Neural progenitor cell (in vitro differentiated cells): ENCODE measurements at regions not wholly inside any gene's neighbourhood (a gene's known extent, or its start where the extent isn't known, plus 50 kb on each side); places are given as distances from the start of the nearest gene placed in this dataset.

Experiments used
- DNase-seq: peaks from one replicate; pipeline ENCODE4 v3.0.0-alpha.2; 2016; ENCODE audit warnings: low spot score
- H2AFZ ChIP-seq: fragments of 200-600 bp; sonication (generic); replicated peaks from 2 replicates; pipeline ENCODE4 v1.6.1; 2016; ENCODE audit warnings: antibody characterized with exemption
- H3F3A ChIP-seq: fragments of 200-600 bp; sonication (generic); 2 replicates; pipeline ENCODE4 v1.6.1; 2016; ENCODE audit warnings: antibody characterized with exemption, low read depth
- H3K27ac ChIP-seq: fragments of 200-600 bp; sonication (generic); 2 replicates; pipeline ENCODE4 v1.5.1; 2016; ENCODE audit warnings: mild to moderate bottlenecking
- H3K27me3 ChIP-seq: fragments of 200-600 bp; sonication (generic); 2 replicates; pipeline ENCODE4 v1.6.1; 2016; ENCODE audit warnings: mild to moderate bottlenecking, moderate library complexity
- H3K36me3 ChIP-seq: fragments of 200-600 bp; sonication (generic); 2 replicates; pipeline ENCODE4 v1.5.1; 2016
- H3K4me1 ChIP-seq: fragments of 200-600 bp; sonication (generic); 2 replicates; pipeline ENCODE4 v1.6.1; 2016; ENCODE audit warnings: mixed run types
- H3K4me2 ChIP-seq: fragments of 200-600 bp; sonication (generic); 2 replicates; pipeline ENCODE4 v1.6.1; 2016
- H3K4me3 ChIP-seq: fragments of 200-600 bp; sonication (generic); 2 replicates; pipeline ENCODE4 v1.5.1; 2016
- H3K79me2 ChIP-seq: fragments of 200-600 bp; sonication (generic); 2 replicates; pipeline ENCODE4 v1.6.1; 2016; ENCODE audit warnings: low read depth
- H3K9ac ChIP-seq: fragments of 200-600 bp; sonication (generic); 2 replicates; pipeline ENCODE4 v1.6.1; 2016
- H3K9me3 ChIP-seq: fragments of 200-600 bp; sonication (generic); 2 replicates; pipeline ENCODE4 v1.5.1; 2016; ENCODE audit warnings: low read depth
- H4K20me1 ChIP-seq: fragments of 200-600 bp; sonication (generic); 2 replicates; pipeline ENCODE4 v1.6.1; 2016; ENCODE audit warnings: low read depth
- H3K27ac Mint-ChIP-seq: 3 replicates; pipeline ENCODE4 v1.8.0; 2021; ENCODE audit warnings: mixed read lengths
- H3K27me3 Mint-ChIP-seq: 2 replicates; pipeline ENCODE4 v1.8.0; 2022; ENCODE audit warnings: low read depth, mild to moderate bottlenecking, inconsistent platforms, moderate library complexity, mixed read lengths; ENCODE audit not compliant: insufficient read depth
- H3K36me3 Mint-ChIP-seq: 3 replicates; pipeline ENCODE4 v1.8.0; 2021; ENCODE audit warnings: mixed read lengths
- H3K4me1 Mint-ChIP-seq: 3 replicates; pipeline ENCODE4 v1.8.0; 2021; ENCODE audit warnings: mixed read lengths
- H3K4me3 Mint-ChIP-seq: 3 replicates; pipeline ENCODE4 v1.8.0; 2021; ENCODE audit warnings: mild to moderate bottlenecking, moderate library complexity, mixed read lengths
- H3K9me3 Mint-ChIP-seq: 3 replicates; pipeline ENCODE4 v1.8.0; 2020; ENCODE audit warnings: mixed read lengths
- CTCF ChIP-seq: fragments of 200-600 bp; sonication (generic); IDR thresholded peaks from 2 replicates; pipeline ENCODE4 v1.5.1; 2017; ENCODE audit warnings: antibody characterized with exemption, mild to moderate bottlenecking
- EZH2 ChIP-seq: fragments of 200-600 bp; sonication (generic); IDR thresholded peaks from 2 replicates; pipeline ENCODE4 v1.6.1; 2017; ENCODE audit warnings: antibody characterized with exemption, mild to moderate bottlenecking, moderate library complexity
- EZH2phosphoT487 ChIP-seq: fragments of 200-600 bp; sonication (generic); IDR thresholded peaks from 2 replicates; pipeline ENCODE4 v1.6.1; 2017; ENCODE audit warnings: antibody characterized with exemption

- Histone ChIP-seq H3K79me2 (no peaks in the 10 kb centered on the region), H4K20me1 (no peaks in the 10 kb centered on the region), H3K36me3 (no peaks in the 10 kb centered on the region), H3F3A (no peaks in the 10 kb centered on the region), H3K27ac (no peak overlapping the region), H3K9ac (no peak overlapping the region), H2AFZ (no peak overlapping the region), H3K4me2 (no peak overlapping the region), H3K4me1 (no peaks in the 10 kb centered on the region), H3K9me3 (no peaks in the 10 kb centered on the region), H3K4me3 (no peak overlapping the region), H3K27me3 (no peaks in the 10 kb centered on the region)
- Mint-ChIP-seq H3K4me1 (no peaks in the 10 kb centered on the region), H3K27ac (no peak overlapping the region), H3K36me3 (no peaks in the 10 kb centered on the region), H3K9me3 (no peaks in the 10 kb centered on the region), H3K27me3 (peaks cover 2% of the 10 kb centered on the region), H3K4me3 (no peak overlapping the region)
- TF ChIP-seq CTCF, result no peak
- TF ChIP-seq EZH2phosphoT487, result no peak
- no peak for DNase-seq
Observed at GRCh38 chr6:21486115-21486514, 107.4 kb upstream of the SOX4 start.

DNA sequence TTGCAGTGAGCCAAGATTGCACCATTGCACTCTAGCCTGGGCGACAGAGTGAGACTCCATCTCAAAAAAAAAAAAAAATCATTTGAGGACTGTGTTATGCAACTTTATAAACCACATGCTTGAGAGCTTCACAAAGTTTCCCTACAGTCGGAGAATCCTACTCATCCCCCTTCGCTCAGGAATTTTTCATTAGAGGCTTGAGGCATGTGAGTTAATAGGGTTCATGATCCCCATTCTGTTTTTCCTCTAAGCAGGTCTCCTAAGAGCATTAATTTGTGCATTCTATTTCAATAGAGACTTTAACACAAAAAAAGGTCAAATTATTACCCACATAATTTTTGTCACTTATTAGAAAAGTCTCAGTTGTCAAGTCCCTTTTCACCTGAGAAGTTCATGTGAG lies 103.7 kb upstream of the SOX4 start:
- TF ChIP-seq CTCF (no peak), EZH2 (no peak), EZH2phosphoT487 (no peak)
- Histone ChIP-seq H3F3A (no peaks in the 10 kb centered on the region), H3K4me1 (no peaks in the 10 kb centered on the region), H3K9ac (no peak overlapping the region), H3K36me3 (no peaks in the 10 kb centered on the region), H3K79me2 (no peaks in the 10 kb centered on the region), H2AFZ (no peak overlapping the region), H3K27ac (no peak overlapping the region), H3K4me3 (no peak overlapping the region), H3K4me2 (no peak overlapping the region), H4K20me1 (no peaks in the 10 kb centered on the region), H3K27me3 (no peaks in the 10 kb centered on the region), H3K9me3 (no peaks in the 10 kb centered on the region)
- Mint-ChIP-seq H3K4me1 (peaks cover 3% of the 10 kb centered on the region), H3K4me3 (no peak overlapping the region), H3K36me3 (no peaks in the 10 kb centered on the region), H3K27me3 (peaks cover 5% of the 10 kb centered on the region), H3K27ac (no peak overlapping the region), H3K9me3 (no peaks in the 10 kb centered on the region)
- DNase-seq, result no peak

- no peak overlapping the region for H3K9ac ChIP-seq
- no peaks in the 10 kb centered on the region for H3K36me3 Mint-ChIP-seq
- no peaks in the 10 kb centered on the region for H4K20me1 ChIP-seq
- no peaks in the 10 kb centered on the region for H3K27me3 ChIP-seq
- H3K79me2 ChIP-seq, result no peaks in the 10 kb centered on the region
- H3K4me3 Mint-ChIP-seq, result no peak overlapping the region
- H2AFZ ChIP-seq, result no peak overlapping the region
- H3K27me3 Mint-ChIP-seq, result peaks cover 5% of the 10 kb centered on the region
- no peaks in the 10 kb centered on the region for H3K4me1 ChIP-seq
- DNase-seq, result no peak
- H3K9me3 ChIP-seq, result no peaks in the 10 kb centered on the region
- no peak overlapping the region for H3K4me2 ChIP-seq
- H3K4me3 ChIP-seq, result no peak overlapping the region
- no peak overlapping the region for H3K27ac Mint-ChIP-seq
- peaks cover 3% of the 10 kb centered on the region for H3K4me1 Mint-ChIP-seq
- H3K36me3 ChIP-seq, result no peaks in the 10 kb centered on the region
- H3K27ac ChIP-seq, result no peak overlapping the region
- no peaks in the 10 kb centered on the region for H3K9me3 Mint-ChIP-seq
- TF ChIP-seq CTCF (no peak), EZH2phosphoT487 (no peak), EZH2 (no peak)
- H3F3A ChIP-seq, result no peaks in the 10 kb centered on the region
Observed at GRCh38 chr6:21491955-21492354, 101.6 kb upstream of the SOX4 start.

DNA sequence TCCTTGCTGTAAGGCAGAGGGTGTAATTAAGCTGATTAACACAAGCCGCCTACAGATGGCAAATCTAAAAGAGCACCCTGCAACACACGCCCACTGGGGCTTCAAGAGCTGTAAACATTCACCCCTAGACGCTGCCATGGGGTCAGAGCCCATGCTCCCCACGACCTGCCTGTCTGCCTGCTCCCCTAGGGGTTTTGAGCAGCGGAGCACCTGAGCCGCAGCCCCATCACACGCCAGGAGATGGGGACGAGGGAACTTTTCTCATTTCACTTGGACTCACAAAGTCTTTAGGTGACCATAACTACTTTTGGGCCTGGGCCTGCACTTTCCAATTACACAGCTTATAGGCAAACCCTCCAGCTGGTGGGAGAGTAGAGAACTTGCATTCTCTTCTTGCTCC lies 99.0 kb upstream of the SOX4 start:
- H3F3A ChIP-seq, result no peaks in the 10 kb centered on the region
- no peak overlapping the region for H2AFZ ChIP-seq
- H3K9me3 ChIP-seq, result no peaks in the 10 kb centered on the region
- no peak for TF ChIP-seq EZH2
- TF ChIP-seq EZH2phosphoT487, result no peak
- TF ChIP-seq CTCF, result no peak
- H3K27ac Mint-ChIP-seq, result no peak overlapping the region
- DNase-seq, result no peak
- no peaks in the 10 kb centered on the region for H3K36me3 Mint-ChIP-seq
- peaks cover 3% of the 10 kb centered on the region for H3K9me3 Mint-ChIP-seq
- H3K36me3 ChIP-seq, result no peaks in the 10 kb centered on the region
- H3K4me3 ChIP-seq, result no peak overlapping the region
- H3K4me1 Mint-ChIP-seq, result peaks cover 3% of the 10 kb centered on the region
- no peaks in the 10 kb centered on the region for H3K4me1 ChIP-seq
- no peaks in the 10 kb centered on the region for H3K27me3 ChIP-seq
- no peak overlapping the region for H3K27ac ChIP-seq
- H3K79me2 ChIP-seq, result no peaks in the 10 kb centered on the region
- no peaks in the 10 kb centered on the region for H4K20me1 ChIP-seq
- H3K4me3 Mint-ChIP-seq, result no peak overlapping the region
- H3K4me2 ChIP-seq, result no peak overlapping the region
- no peak overlapping the region for H3K9ac ChIP-seq
- peaks cover 5% of the 10 kb centered on the region for H3K27me3 Mint-ChIP-seq
